H9 (cell line): ENCODE measurements at regions not wholly inside any gene's neighbourhood (a gene's known extent, or its start where the extent isn't known, plus 50 kb on each side); places are given as distances from the start of the nearest gene placed in this dataset.

Experiments
- DNase-seq: peaks from one replicate; pipeline ENCODE4 v3.0.0-alpha.2; 2017
- H2AFZ ChIP-seq: one replicate; pipeline ENCODE4 v1.6.1; 2013; ENCODE audit warnings: mild to moderate bottlenecking, low read length, control low read depth, moderate library complexity
- H2AK5ac ChIP-seq: 2 replicates; pipeline ENCODE4 v1.6.1; 2013; ENCODE audit warnings: low read length, control low read depth, mixed read lengths; ENCODE audit not compliant: insufficient read length
- H2BK120ac ChIP-seq: one replicate; pipeline ENCODE4 v1.6.1; 2013; ENCODE audit warnings: low read depth, mild to moderate bottlenecking, low read length, control low read depth, inconsistent platforms; ENCODE audit not compliant: poor library complexity, severe bottlenecking
- H2BK12ac ChIP-seq: 2 replicates; pipeline ENCODE4 v1.6.1; 2013; ENCODE audit warnings: low read length, control low read depth, mixed read lengths, low read depth; ENCODE audit not compliant: insufficient read length
- H2BK15ac ChIP-seq: 2 replicates; pipeline ENCODE4 v1.6.1; 2013; ENCODE audit warnings: low read depth, low read length, control low read depth
- H2BK20ac ChIP-seq: one replicate; pipeline ENCODE4 v1.6.1; 2013; ENCODE audit warnings: low read depth, mild to moderate bottlenecking, low read length, control low read depth, inconsistent platforms; ENCODE audit not compliant: poor library complexity, severe bottlenecking
- H2BK5ac ChIP-seq: 2 replicates; pipeline ENCODE4 v1.6.1; 2013; ENCODE audit warnings: low read length, control low read depth, mixed read lengths; ENCODE audit not compliant: insufficient read length
- H3K14ac ChIP-seq: 2 replicates; pipeline ENCODE4 v1.6.1; 2013; ENCODE audit warnings: low read length, control low read depth; ENCODE audit not compliant: insufficient read depth
- H3K18ac ChIP-seq: 2 replicates; pipeline ENCODE4 v1.6.1; 2013; ENCODE audit warnings: low read depth, mild to moderate bottlenecking, mixed read lengths, low read length, control low read depth; ENCODE audit not compliant: insufficient read length
- H3K23ac ChIP-seq: 2 replicates; pipeline ENCODE4 v1.6.1; 2013; ENCODE audit warnings: low read length, control low read depth, mixed read lengths, low read depth; ENCODE audit not compliant: insufficient read length
- H3K23me2 ChIP-seq: 2 replicates; pipeline ENCODE4 v1.6.1; 2013; ENCODE audit warnings: low read depth, mild to moderate bottlenecking, mixed read lengths, low read length, control low read depth; ENCODE audit not compliant: insufficient read length, poor library complexity, severe bottlenecking
- H3K27ac ChIP-seq: 2 replicates; pipeline ENCODE4 v1.5.1; 2013; ENCODE audit warnings: low read length, control low read depth, mixed read lengths, low read depth; ENCODE audit not compliant: insufficient read length
- H3K27me3 ChIP-seq: 2 replicates; pipeline ENCODE4 v1.6.1; 2013; ENCODE audit warnings: low read length, control low read depth, inconsistent platforms; ENCODE audit not compliant: insufficient read depth
- H3K4ac ChIP-seq: 2 replicates; pipeline ENCODE4 v1.6.1; 2013; ENCODE audit warnings: low read depth, mild to moderate bottlenecking, control low read depth, inconsistent platforms, low read length, moderate library complexity
- H3K4me1 ChIP-seq: 2 replicates; pipeline ENCODE4 v1.6.1; 2013; ENCODE audit warnings: low read length, control low read depth, inconsistent platforms; ENCODE audit not compliant: insufficient read depth
- H3K4me2 ChIP-seq: 2 replicates; pipeline ENCODE4 v1.6.1; 2013; ENCODE audit warnings: low read length, control low read depth, mixed read lengths; ENCODE audit not compliant: insufficient read length, insufficient read depth
- H3K56ac ChIP-seq: 2 replicates; pipeline ENCODE4 v1.6.1; 2013; ENCODE audit warnings: low read depth, mild to moderate bottlenecking, mixed read lengths, low read length, control low read depth; ENCODE audit not compliant: insufficient read length
- H3K79me1 ChIP-seq: 2 replicates; pipeline ENCODE4 v1.6.1; 2013; ENCODE audit warnings: low read depth, mild to moderate bottlenecking, moderate library complexity, low read length, control low read depth, inconsistent platforms; ENCODE audit not compliant: insufficient read depth, poor library complexity, severe bottlenecking
- H3K79me2 ChIP-seq: 2 replicates; pipeline ENCODE4 v1.6.1; 2013; ENCODE audit warnings: low read length, control low read depth, inconsistent platforms; ENCODE audit not compliant: insufficient read depth
- H3K9ac ChIP-seq: 2 replicates; pipeline ENCODE4 v1.6.1; 2013; ENCODE audit warnings: low read length, control low read depth, mixed read lengths; ENCODE audit not compliant: insufficient read length; ENCODE audit errors: extremely low read depth
- H3K9me3 ChIP-seq: one replicate; pipeline ENCODE4 v1.6.1; 2013; ENCODE audit warnings: low read depth, low read length, inconsistent platforms; ENCODE audit not compliant: control insufficient read depth
- H3T11ph ChIP-seq: one replicate; pipeline ENCODE4 v1.6.1; 2013; ENCODE audit warnings: mild to moderate bottlenecking, low read length, control low read depth, inconsistent platforms
- H4K20me1 ChIP-seq: one replicate; pipeline ENCODE4 v1.6.1; 2013; ENCODE audit not compliant: control insufficient read depth, insufficient read length, insufficient read depth
- H4K5ac ChIP-seq: 2 replicates; pipeline ENCODE4 v1.6.1; 2013; ENCODE audit warnings: low read depth, mild to moderate bottlenecking, mixed read lengths, low read length, control low read depth; ENCODE audit not compliant: insufficient read length
- H4K8ac ChIP-seq: replicated peaks from 2 replicates; pipeline ENCODE4 v1.6.1; 2013; ENCODE audit warnings: low read length, control low read depth, mixed read lengths, low read depth; ENCODE audit not compliant: insufficient read length
- H4K91ac ChIP-seq: 2 replicates; pipeline ENCODE4 v1.6.1; 2013; ENCODE audit warnings: low read depth, mild to moderate bottlenecking, moderate library complexity, mixed read lengths, low read length, control low read depth; ENCODE audit not compliant: insufficient read length
- H3K27ac Mint-ChIP-seq, 3 experiments: 2 replicates in 2 of 3; 3 replicates in 1 of 3; pipeline ENCODE4 v1.8.0; 2020 to 2021; ENCODE audit warnings: mixed read lengths in 3 of 3, mild to moderate bottlenecking in 1 of 3, moderate library complexity in 1 of 3
- H3K27me3 Mint-ChIP-seq: 2 replicates; pipeline ENCODE4 v1.8.0; 2021; ENCODE audit warnings: low read depth, mild to moderate bottlenecking, moderate library complexity, mixed read lengths
- H3K36me3 Mint-ChIP-seq, 3 experiments: 2 replicates in 2 of 3; 3 replicates in 1 of 3; pipeline ENCODE4 v1.8.0; 2020 to 2021; ENCODE audit warnings: low read depth in 3 of 3, mixed read lengths in 3 of 3; ENCODE audit not compliant: insufficient read depth in 1 of 3
- H3K4me1 Mint-ChIP-seq, 2 experiments: 2 replicates each; pipeline ENCODE4 v1.8.0; 2020; ENCODE audit warnings: mixed read lengths in 2 of 2
- H3K4me3 Mint-ChIP-seq, 2 experiments: 2 replicates in 1 of 2; 3 replicates in 1 of 2; pipeline ENCODE4 v1.8.0; 2020 to 2021; ENCODE audit warnings: mild to moderate bottlenecking in 2 of 2, mixed read lengths in 2 of 2, moderate library complexity in 1 of 2
- H3K9me3 Mint-ChIP-seq, 2 experiments: 2 replicates in 1 of 2; 3 replicates in 1 of 2; pipeline ENCODE4 v1.8.0; 2020; ENCODE audit warnings: mild to moderate bottlenecking in 2 of 2, mixed read lengths in 2 of 2, moderate library complexity in 1 of 2
- CTCF ChIP-seq: fragments of 200-600 bp; sonication (generic); conservative IDR thresholded peaks from 3 replicates; pipeline ENCODE4 v1.8.0; 2021; ENCODE audit warnings: antibody characterized with exemption, mild to moderate bottlenecking
- WGBS: extraction: QIAGEN DNeasy Blood & Tissue Kit; methylation state at CpG from one replicate; pipeline ENCODE4 v1.1.7; 2013; ENCODE audit warnings: missing lambda C conversion rate, low lambda C conversion rate, mixed read lengths; ENCODE audit not compliant: insufficient read length; ENCODE audit errors: extremely low coverage; 5-methylcytosine and 5-hydroxymethylcytosine counted together

- Histone ChIP-seq H2BK120ac (no peak overlapping the region), H3T11ph (no peak overlapping the region), H3K4ac (no peak overlapping the region), H3K79me1 (no peaks in the 10 kb centered on the region), H3K27me3 (no peaks in the 10 kb centered on the region), H2BK5ac (no peak overlapping the region), H2AK5ac (no peak overlapping the region), H4K20me1 (no peaks in the 10 kb centered on the region), H3K56ac (no peak overlapping the region), H3K4me2 (no peak overlapping the region), H2BK20ac (no peak overlapping the region), H3K79me2 (no peaks in the 10 kb centered on the region), H3K18ac (no peak overlapping the region), H3K23me2 (no peaks in the 10 kb centered on the region), H2BK15ac (no peak overlapping the region), H3K14ac (no peak overlapping the region), H3K4me1 (no peaks in the 10 kb centered on the region), H2BK12ac (no peak overlapping the region), H4K91ac (no peak overlapping the region), H3K27ac (no peak overlapping the region), H4K5ac (no peak overlapping the region), H2AFZ (no peak overlapping the region), H3K9ac (no peak overlapping the region), H4K8ac (no peak overlapping the region), H3K9me3 (no peaks in the 10 kb centered on the region), H3K23ac (no peak overlapping the region)
- H3K36me3 Mint-ChIP-seq, result peaks cover 0 to 17% (median 2%) of the 10 kb centered on the region in 3 experiments; a peak in 6 of 7 replicates
- peaks cover 3 to 9% of the 10 kb centered on the region in 2 experiments; a peak in 2 of 4 replicates for H3K4me1 Mint-ChIP-seq
- H3K27me3 Mint-ChIP-seq, result no peaks in the 10 kb centered on the region
- H3K27ac Mint-ChIP-seq, result no peak overlapping the region
- no CpG with 5 or more reads among the region's 1 CpG for WGBS
- no peak overlapping the region for H3K4me3 Mint-ChIP-seq
- peaks cover 8 to 10% of the 10 kb centered on the region in 2 experiments; a peak in 4 of 5 replicates for H3K9me3 Mint-ChIP-seq
- DNase-seq, result no peak
- no peak for TF ChIP-seq CTCF
Measured at GRCh38 chr16:65572156-65572555, 450.3 kb upstream of the CDH11 start.
